OCI-M2 (cell line): ENCODE measurements at regions not wholly inside any gene's neighbourhood (a gene's known extent, or its start where the extent isn't known, plus 50 kb on each side); places are given as distances from the start of the nearest gene placed in this dataset.
"Not testable (repeated sequence)": the region's sequence is repeated elsewhere in the genome, so short reads cannot be mapped to it uniquely, and the experiment has no call there.

Source experiments
- DNase-seq: peaks from one replicate; lab custom pipeline; 2025; ENCODE audit not compliant: unreplicated experiment; lab: John Stamatoyannopoulos, UW

GRCh38 chr5:105882956-105883481 is 1787.7 kb downstream of the EFNA5 start:
- no peak for DNase-seq

GRCh38 chr5:105878402-105878801 is 1792.3 kb downstream of the EFNA5 start:
- no peak for DNase-seq

- DNase-seq: no peak
These were observed 1793.1 kb downstream of the EFNA5 start for GRCh38 chr5:105877592-105877991.

GRCh38 chr5:105874316-105874715 is 1796.4 kb downstream of the EFNA5 start:
- no peak for DNase-seq

GRCh38 chr5:105872569-105873270 is 1798.0 kb downstream of the EFNA5 start:
- no peak for DNase-seq

- DNase-seq: no peak
These were observed 1802.5 kb downstream of the EFNA5 start for GRCh38 chr5:105868038-105868780.

- no peak for DNase-seq
These were observed 1804.9 kb downstream of the EFNA5 start for GRCh38 chr5:105865834-105866233.

- DNase-seq: not testable (repeated sequence)
These were observed 1811.4 kb downstream of the EFNA5 start for GRCh38 chr5:105859350-105859749.

- no peak for DNase-seq
These were observed 1821.0 kb downstream of the EFNA5 start for GRCh38 chr5:105849701-105850100.

- no peak for DNase-seq
These were observed 1829.9 kb downstream of the EFNA5 start for GRCh38 chr5:105840800-105841199.

- DNase-seq: no peak
These were observed 1833.8 kb downstream of the EFNA5 start for GRCh38 chr5:105836887-105837286.

- no peak for DNase-seq
These were observed 1834.5 kb downstream of the EFNA5 start for GRCh38 chr5:105836268-105836667.

GRCh38 chr5:105828821-105829220 is 1841.9 kb downstream of the EFNA5 start:
- DNase-seq: no peak

GRCh38 chr5:105821800-105822199 is 1848.9 kb downstream of the EFNA5 start:
- no peak for DNase-seq

- DNase-seq: no peak
These were observed 1852.8 kb downstream of the EFNA5 start for GRCh38 chr5:105817914-105818313.

- no peak for DNase-seq
These were observed 1853.3 kb downstream of the EFNA5 start for GRCh38 chr5:105817416-105817815.

GRCh38 chr5:105816961-105817360 is 1853.8 kb downstream of the EFNA5 start:
- no peak for DNase-seq

- DNase-seq: no peak
These were observed 1858.4 kb downstream of the EFNA5 start for GRCh38 chr5:105812304-105812703.

- no peak for DNase-seq
These were observed 1862.8 kb downstream of the EFNA5 start for GRCh38 chr5:105807951-105808350.

- DNase-seq: no peak
These were observed 1863.4 kb downstream of the EFNA5 start for GRCh38 chr5:105807290-105807689.

- DNase-seq: no peak
These were observed 1864.1 kb downstream of the EFNA5 start for GRCh38 chr5:105806596-105806995.

- no peak for DNase-seq
These were observed 1867.3 kb downstream of the EFNA5 start for GRCh38 chr5:105803431-105803830.
